ENCODE measurements at regions not wholly inside any gene's neighbourhood (a gene's known extent, or its start where the extent isn't known, plus 50 kb on each side); places are given as distances from the start of the nearest gene placed in this dataset.

DNA sequence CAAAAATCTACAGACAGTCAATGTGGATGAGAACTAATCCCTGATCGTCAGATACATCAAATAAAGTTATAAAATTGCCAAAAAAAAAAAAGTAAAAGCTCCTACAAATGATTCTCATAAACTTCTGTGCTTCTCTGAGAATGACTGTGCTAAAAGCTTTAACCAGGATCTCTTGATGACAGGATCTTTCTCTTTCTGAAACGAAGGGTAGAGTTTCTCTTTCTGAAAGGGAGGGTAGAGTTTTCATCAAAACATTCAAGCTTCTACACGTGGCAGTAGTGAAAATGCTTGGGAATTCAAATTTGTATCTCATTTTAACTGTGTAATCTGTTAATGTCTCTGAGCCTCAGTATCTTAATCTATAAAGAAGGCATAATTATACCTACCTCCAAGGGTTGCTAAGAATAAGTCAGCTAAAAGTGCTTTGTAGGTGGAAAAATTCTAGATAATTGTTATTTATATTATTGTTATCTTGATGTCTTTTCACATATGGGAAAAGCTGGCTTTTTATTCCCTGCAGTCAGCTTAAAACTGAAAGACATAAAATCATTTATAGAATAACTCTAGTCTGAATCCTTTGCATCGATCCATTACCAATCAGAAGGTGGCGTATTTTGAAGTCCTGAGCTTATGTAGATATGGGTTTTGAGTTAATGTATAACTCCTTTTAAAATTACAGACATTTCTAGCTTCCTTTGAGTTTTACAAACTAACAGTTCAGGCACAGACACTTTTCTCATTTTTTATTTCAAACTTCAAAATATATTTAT, 157.4 kb downstream of the DACT1 start:
- Mint-ChIP-seq H3K27me3 (ENCODE audit: insufficient read depth, unreplicated experiment) (no peaks in the 10 kb centered on the region), H3K9me3 (ENCODE audit: unreplicated experiment) (no peaks in the 10 kb centered on the region), H3K36me3 (ENCODE audit: insufficient read depth, unreplicated experiment) (no peaks in the 10 kb centered on the region), H3K4me3 (ENCODE audit: unreplicated experiment) (no peak overlapping the region), H3K27ac (ENCODE audit: unreplicated experiment) (no peak overlapping the region), H3K4me1 (ENCODE audit: low read depth, unreplicated experiment) (peaks cover 12% of the 10 kb centered on the region)
- ChIA-PET POLR2A (no interaction called here), CTCF (no interaction called here)
- BruUV-seq (replicated peaks): no TSS peak
- no peaks in the 10 kb centered on the region for H3K27me3 ChIP-seq (replicated peaks; ENCODE audit: control insufficient read depth, insufficient read depth, low read length)
- TF ChIP-seq, protein P1, sequence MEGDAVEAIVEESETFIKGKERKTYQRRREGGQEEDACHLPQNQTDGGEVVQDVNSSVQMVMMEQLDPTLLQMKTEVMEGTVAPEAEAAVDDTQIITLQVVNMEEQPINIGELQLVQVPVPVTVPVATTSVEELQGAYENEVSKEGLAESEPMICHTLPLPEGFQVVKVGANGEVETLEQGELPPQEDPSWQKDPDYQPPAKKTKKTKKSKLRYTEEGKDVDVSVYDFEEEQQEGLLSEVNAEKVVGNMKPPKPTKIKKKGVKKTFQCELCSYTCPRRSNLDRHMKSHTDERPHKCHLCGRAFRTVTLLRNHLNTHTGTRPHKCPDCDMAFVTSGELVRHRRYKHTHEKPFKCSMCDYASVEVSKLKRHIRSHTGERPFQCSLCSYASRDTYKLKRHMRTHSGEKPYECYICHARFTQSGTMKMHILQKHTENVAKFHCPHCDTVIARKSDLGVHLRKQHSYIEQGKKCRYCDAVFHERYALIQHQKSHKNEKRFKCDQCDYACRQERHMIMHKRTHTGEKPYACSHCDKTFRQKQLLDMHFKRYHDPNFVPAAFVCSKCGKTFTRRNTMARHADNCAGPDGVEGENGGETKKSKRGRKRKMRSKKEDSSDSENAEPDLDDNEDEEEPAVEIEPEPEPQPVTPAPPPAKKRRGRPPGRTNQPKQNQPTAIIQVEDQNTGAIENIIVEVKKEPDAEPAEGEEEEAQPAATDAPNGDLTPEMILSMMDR (IDR thresholded peaks at IDR 0.05; ENCODE audit: insufficient read depth in 1 of 2, low read depth in 1 of 2, low read length in 1 of 2, severe bottlenecking in 1 of 2, unreplicated experiment in 1 of 2): no peak
- intact Hi-C loops (cut with micrococcal nuclease; ENCODE audit: unreplicated experiment): no loop called here
- DNase-seq: no peak
- H3K4me3 ChIP-seq (ENCODE audit: low read depth, low read length): no peak overlapping the region
- H3K4me1 ChIP-seq: peaks cover 15% of the 10 kb centered on the region
- H3K36me3 ChIP-seq (ENCODE audit: control insufficient read depth, insufficient read depth, low read length): no peaks in the 10 kb centered on the region
- H3K9me3 ChIP-seq: no peaks in the 10 kb centered on the region

DNA sequence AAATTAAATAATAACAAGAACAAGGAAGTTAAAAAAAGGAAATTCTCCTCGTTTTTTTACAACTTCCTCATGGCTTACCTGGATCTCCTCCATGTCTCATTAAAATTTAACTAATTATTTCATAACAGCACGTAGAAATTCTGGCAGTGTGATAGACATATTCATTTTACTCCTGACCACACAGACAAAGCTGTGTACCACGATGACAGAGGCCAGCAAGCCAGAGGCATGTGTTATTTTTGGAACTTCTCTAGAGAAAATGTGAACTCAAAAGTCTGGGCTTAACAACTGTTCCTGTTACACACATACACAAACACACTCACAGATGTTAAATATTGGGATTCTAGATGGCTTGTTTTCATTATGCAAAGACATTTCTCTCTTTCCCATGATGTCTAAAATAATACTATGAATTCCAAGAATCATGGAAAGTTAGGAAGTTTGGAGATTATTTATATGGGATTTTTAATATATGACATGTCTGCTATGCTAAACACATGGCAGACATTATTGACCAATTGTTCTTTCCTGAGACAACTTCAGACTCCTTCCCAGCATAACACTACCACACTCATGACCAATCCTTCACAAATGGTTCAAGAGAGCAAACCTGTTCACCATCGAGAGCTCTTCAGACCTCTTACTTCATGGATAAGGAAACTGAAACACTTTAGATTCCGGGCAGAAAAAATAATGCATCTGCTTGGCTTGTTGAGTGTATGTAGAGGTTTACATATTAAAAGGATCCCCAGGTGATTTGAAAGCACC, 158.7 kb downstream of the DACT1 start:
- H3K4me1 ChIP-seq: peaks cover 15% of the 10 kb centered on the region
- intact Hi-C loops (cut with micrococcal nuclease; ENCODE audit: unreplicated experiment): no loop called here
- no peak overlapping the region for H3K4me3 ChIP-seq (ENCODE audit: low read depth, low read length)
- POLR2A ChIA-PET: no interaction called here
- no peak overlapping the region for H3K4me3 Mint-ChIP-seq (ENCODE audit: unreplicated experiment)
- H3K9me3 ChIP-seq: no peaks in the 10 kb centered on the region
- H3K36me3 ChIP-seq (ENCODE audit: control insufficient read depth, insufficient read depth, low read length): no peaks in the 10 kb centered on the region
- TF ChIP-seq, protein P1 (IDR thresholded peaks at IDR 0.05; ENCODE audit: insufficient read depth in 1 of 2, low read depth in 1 of 2, low read length in 1 of 2, severe bottlenecking in 1 of 2, unreplicated experiment in 1 of 2): no peak
- H3K27me3 Mint-ChIP-seq (ENCODE audit: insufficient read depth, unreplicated experiment): no peaks in the 10 kb centered on the region
- no peak for DNase-seq
- no TSS peak for BruUV-seq (replicated peaks)
- no peaks in the 10 kb centered on the region for H3K27me3 ChIP-seq (replicated peaks; ENCODE audit: control insufficient read depth, insufficient read depth, low read length)
- H3K9me3 Mint-ChIP-seq (ENCODE audit: unreplicated experiment): no peaks in the 10 kb centered on the region
- no peak overlapping the region for H3K27ac Mint-ChIP-seq (ENCODE audit: unreplicated experiment)
- peaks cover 12% of the 10 kb centered on the region for H3K4me1 Mint-ChIP-seq (ENCODE audit: low read depth, unreplicated experiment)
- CTCF ChIA-PET: no interaction called here
- H3K36me3 Mint-ChIP-seq (ENCODE audit: insufficient read depth, unreplicated experiment): no peaks in the 10 kb centered on the region

DNA sequence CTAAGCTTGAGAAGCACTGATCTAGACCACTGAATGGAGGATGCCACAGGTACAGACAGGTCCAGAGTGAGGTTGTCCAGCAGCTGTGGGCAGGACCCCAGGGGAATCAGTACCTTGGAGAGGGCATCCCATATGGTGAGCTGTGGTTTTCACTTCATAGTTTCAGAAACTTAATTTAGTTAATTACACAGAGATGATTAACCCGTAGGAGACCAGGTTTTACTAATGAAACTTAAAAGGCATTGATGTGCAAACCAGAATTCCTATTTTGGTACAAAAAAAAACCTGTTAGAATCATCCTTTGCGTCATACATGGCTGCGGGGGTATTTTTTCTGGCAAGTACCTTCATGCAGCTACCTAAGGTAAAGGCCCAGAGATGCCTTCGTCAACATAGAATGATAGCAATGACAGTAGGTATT, 159.3 kb downstream of the DACT1 start:
- DNase-seq: peak in 1 of 2 experiments; percentile 15
- POLR2A ChIA-PET: no interaction called here
- intact Hi-C loops (cut with micrococcal nuclease; ENCODE audit: unreplicated experiment): no loop called here

More for the DNA sequence above, 159.3 kb downstream of the DACT1 start:
- H3K27me3 Mint-ChIP-seq (ENCODE audit: insufficient read depth, unreplicated experiment): no peaks in the 10 kb centered on the region
- H3K4me1 Mint-ChIP-seq (ENCODE audit: low read depth, unreplicated experiment): peaks cover 12% of the 10 kb centered on the region
- peaks cover 15% of the 10 kb centered on the region for H3K4me1 ChIP-seq
- CTCF ChIA-PET: interaction anchor here (0.5 kb wide), 1 partner anchor 539 kb away, joined by 3 read pairs; no protein-coding TSS in a partner anchor
- H3K9me3 Mint-ChIP-seq (ENCODE audit: unreplicated experiment): no peaks in the 10 kb centered on the region
- no TSS peak for BruUV-seq (replicated peaks)
- no peak overlapping the region for H3K4me3 Mint-ChIP-seq (ENCODE audit: unreplicated experiment)
- no peak overlapping the region for H3K4me3 ChIP-seq (ENCODE audit: low read depth, low read length)
- H3K27ac Mint-ChIP-seq (ENCODE audit: unreplicated experiment): no peak overlapping the region
- H3K36me3 ChIP-seq (ENCODE audit: control insufficient read depth, insufficient read depth, low read length): no peaks in the 10 kb centered on the region
- no peaks in the 10 kb centered on the region for H3K9me3 ChIP-seq
- TF ChIP-seq, protein P1 (IDR thresholded peaks at IDR 0.05; ENCODE audit: insufficient read depth in 1 of 2, low read depth in 1 of 2, low read length in 1 of 2, severe bottlenecking in 1 of 2, unreplicated experiment in 1 of 2): no peak
- H3K36me3 Mint-ChIP-seq (ENCODE audit: insufficient read depth, unreplicated experiment): no peaks in the 10 kb centered on the region
- no peaks in the 10 kb centered on the region for H3K27me3 ChIP-seq (replicated peaks; ENCODE audit: control insufficient read depth, insufficient read depth, low read length)
